ENCODE measurements at regions not wholly inside any gene's neighbourhood (a gene's known extent, or its start where the extent isn't known, plus 50 kb on each side); places are given as distances from the start of the nearest gene placed in this dataset.

- Histone ChIP-seq H3K36me3 (ENCODE audit: insufficient read depth, low read length) (no peaks in the 10 kb centered on the region), H3K9ac (ENCODE audit: low read length) (no peak overlapping the region), H3K4me3 (ENCODE audit: low read depth, low read length, poor library complexity, severe bottlenecking) (no peak overlapping the region), H3K4me2 (ENCODE audit: low read length) (no peak overlapping the region), H4K20me1 (ENCODE audit: insufficient read depth, low read length) (no peaks in the 10 kb centered on the region), H3F3A (ENCODE audit: insufficient read depth, low read length) (peaks cover 2% of the 10 kb centered on the region; the same call in 1 of the 2 replicates), H3K27me3 (ENCODE audit: insufficient read depth, low read length) (no peaks in the 10 kb centered on the region), H3K27ac (ENCODE audit: low read depth, low read length, poor library complexity, severe bottlenecking) (no peak overlapping the region), H3K79me2 (ENCODE audit: insufficient read depth, low read length) (no peaks in the 10 kb centered on the region), H3K4me1 (ENCODE audit: insufficient read depth, low read length, severe bottlenecking) (no peaks in the 10 kb centered on the region), H2AFZ (ENCODE audit: low read length) (no peak overlapping the region), H3K9me2 (ENCODE audit: low read depth, low read length) (no peaks in the 10 kb centered on the region), H3K9me3 (ENCODE audit: low read length) (no peaks in the 10 kb centered on the region)
- no peak for TF ChIP-seq EZH2 (IDR thresholded peaks at IDR 0.05; ENCODE audit: borderline replicate concordance, low read length)
- TF ChIP-seq, protein P1, sequence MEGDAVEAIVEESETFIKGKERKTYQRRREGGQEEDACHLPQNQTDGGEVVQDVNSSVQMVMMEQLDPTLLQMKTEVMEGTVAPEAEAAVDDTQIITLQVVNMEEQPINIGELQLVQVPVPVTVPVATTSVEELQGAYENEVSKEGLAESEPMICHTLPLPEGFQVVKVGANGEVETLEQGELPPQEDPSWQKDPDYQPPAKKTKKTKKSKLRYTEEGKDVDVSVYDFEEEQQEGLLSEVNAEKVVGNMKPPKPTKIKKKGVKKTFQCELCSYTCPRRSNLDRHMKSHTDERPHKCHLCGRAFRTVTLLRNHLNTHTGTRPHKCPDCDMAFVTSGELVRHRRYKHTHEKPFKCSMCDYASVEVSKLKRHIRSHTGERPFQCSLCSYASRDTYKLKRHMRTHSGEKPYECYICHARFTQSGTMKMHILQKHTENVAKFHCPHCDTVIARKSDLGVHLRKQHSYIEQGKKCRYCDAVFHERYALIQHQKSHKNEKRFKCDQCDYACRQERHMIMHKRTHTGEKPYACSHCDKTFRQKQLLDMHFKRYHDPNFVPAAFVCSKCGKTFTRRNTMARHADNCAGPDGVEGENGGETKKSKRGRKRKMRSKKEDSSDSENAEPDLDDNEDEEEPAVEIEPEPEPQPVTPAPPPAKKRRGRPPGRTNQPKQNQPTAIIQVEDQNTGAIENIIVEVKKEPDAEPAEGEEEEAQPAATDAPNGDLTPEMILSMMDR (IDR thresholded peaks at IDR 0.05; ENCODE audit: low read length): no peak
These were observed 772.7 kb downstream of the STPG2 start for GRCh38 chr4:97370568-97370967.

GRCh38 chr4:97374526-97374925 lies 768.8 kb downstream of the STPG2 start:
- Histone ChIP-seq H3K79me2 (ENCODE audit: insufficient read depth, low read length) (no peaks in the 10 kb centered on the region), H3K4me2 (ENCODE audit: low read length) (no peak overlapping the region), H3K9me3 (ENCODE audit: low read length) (no peaks in the 10 kb centered on the region), H3K36me3 (ENCODE audit: insufficient read depth, low read length) (no peaks in the 10 kb centered on the region), H2AFZ (ENCODE audit: low read length) (no peak overlapping the region), H4K20me1 (ENCODE audit: insufficient read depth, low read length) (no peaks in the 10 kb centered on the region), H3K9me2 (ENCODE audit: low read depth, low read length) (no peaks in the 10 kb centered on the region), H3K4me3 (ENCODE audit: low read depth, low read length, poor library complexity, severe bottlenecking) (no peak overlapping the region), H3K4me1 (ENCODE audit: insufficient read depth, low read length, severe bottlenecking) (no peaks in the 10 kb centered on the region), H3F3A (ENCODE audit: insufficient read depth, low read length) (peaks cover 3% of the 10 kb centered on the region; the same call in 1 of the 2 replicates), H3K9ac (ENCODE audit: low read length) (no peak overlapping the region), H3K27ac (ENCODE audit: low read depth, low read length, poor library complexity, severe bottlenecking) (no peak overlapping the region), H3K27me3 (ENCODE audit: insufficient read depth, low read length) (no peaks in the 10 kb centered on the region)
- no peak for TF ChIP-seq EZH2 (IDR thresholded peaks at IDR 0.05; ENCODE audit: borderline replicate concordance, low read length)
- TF ChIP-seq, protein P1 (IDR thresholded peaks at IDR 0.05; ENCODE audit: low read length): no peak

DNA sequence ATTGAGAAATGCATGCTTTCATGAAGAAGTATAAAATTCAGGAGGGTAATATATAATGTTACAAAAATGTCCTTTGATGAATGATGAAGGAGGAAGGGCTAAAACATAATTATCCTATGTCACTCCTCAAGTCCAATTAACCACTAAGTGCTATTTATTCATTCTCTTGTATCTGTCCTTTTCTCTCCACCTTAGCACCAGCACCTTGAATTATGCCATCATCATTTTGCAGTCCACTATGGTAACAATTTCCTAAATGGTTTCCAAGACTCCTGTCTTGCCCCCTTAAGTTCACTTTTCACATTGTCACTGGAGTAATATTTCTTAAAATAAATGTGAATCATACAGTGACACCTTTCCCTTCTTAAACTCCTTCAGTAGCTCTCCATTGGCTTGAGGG lies 756.3 kb downstream of the STPG2 start:
- Histone ChIP-seq H3K9ac (ENCODE audit: low read length) (no peak overlapping the region), H4K20me1 (ENCODE audit: insufficient read depth, low read length) (no peaks in the 10 kb centered on the region), H3K27ac (ENCODE audit: low read depth, low read length, poor library complexity, severe bottlenecking) (no peak overlapping the region), H3K36me3 (ENCODE audit: insufficient read depth, low read length) (no peaks in the 10 kb centered on the region), H3K79me2 (ENCODE audit: insufficient read depth, low read length) (no peaks in the 10 kb centered on the region), H3K4me2 (ENCODE audit: low read length) (no peak overlapping the region), H3K9me2 (ENCODE audit: low read depth, low read length) (no peaks in the 10 kb centered on the region), H3K4me3 (ENCODE audit: low read depth, low read length, poor library complexity, severe bottlenecking) (no peak overlapping the region), H2AFZ (ENCODE audit: low read length) (no peak overlapping the region), H3F3A (ENCODE audit: insufficient read depth, low read length) (no peaks in the 10 kb centered on the region), H3K9me3 (ENCODE audit: low read length) (no peaks in the 10 kb centered on the region), H3K4me1 (ENCODE audit: insufficient read depth, low read length, severe bottlenecking) (no peaks in the 10 kb centered on the region), H3K27me3 (ENCODE audit: insufficient read depth, low read length) (no peaks in the 10 kb centered on the region)
- TF ChIP-seq, protein P1 (IDR thresholded peaks at IDR 0.05; ENCODE audit: low read length): no peak
- no peak for TF ChIP-seq EZH2 (IDR thresholded peaks at IDR 0.05; ENCODE audit: borderline replicate concordance, low read length)
